Kidney (tissue), 13 donors: ENCODE measurements at regions not wholly inside any gene's neighbourhood (a gene's known extent, or its start where the extent isn't known, plus 50 kb on each side); places are given as distances from the start of the nearest gene placed in this dataset.
"Not testable (repeated sequence)": the region's sequence is repeated elsewhere in the genome, so short reads cannot be mapped to it uniquely, and the experiment has no call there.

Experiments
- DNase-seq, 5 donors: peaks; one replicate each; pipeline ENCODE4 v3.0.0-alpha.2; 2013 to 2020
- FAIRE-seq: peaks from 2 replicates; lab custom pipeline; 2012; peaks lifted over from hg19 to GRCh38; lab: Jason Lieb, UNC
- H3K27ac ChIP-seq, 2 donors: one replicate each; pipeline ENCODE4 v1.7.0; 2013; ENCODE audit warnings: low read depth in 2 of 2, low read length in 2 of 2, inconsistent platforms in 1 of 2
- H3K27me3 ChIP-seq: one replicate; pipeline ENCODE4 v1.7.1; 2013; ENCODE audit warnings: low read length, inconsistent platforms; ENCODE audit not compliant: control insufficient read depth, insufficient read depth
- H3K36me3 ChIP-seq, 3 donors: one replicate each; pipeline versions ENCODE4 v1.7.0 to v1.7.1; 2013; ENCODE audit warnings: low read length in 3 of 3, control low read depth in 1 of 3, inconsistent platforms in 1 of 3; ENCODE audit not compliant: insufficient read depth in 3 of 3, control insufficient read depth in 2 of 3
- H3K4me1 ChIP-seq, 3 donors: one replicate each; pipeline versions ENCODE4 v1.7.0 to v1.7.1; 2013; ENCODE audit warnings: low read length in 3 of 3, inconsistent platforms in 1 of 3, low read depth in 1 of 3; ENCODE audit not compliant: control insufficient read depth in 2 of 3, insufficient read depth in 2 of 3
- H3K4me3 ChIP-seq, 3 donors: one replicate each; pipeline versions ENCODE4 v1.7.0 to v1.8.1; 2013; ENCODE audit warnings: low read length in 3 of 3, control low read depth in 1 of 3, inconsistent platforms in 1 of 3
- H3K9ac ChIP-seq, 3 donors: one replicate each; pipeline versions ENCODE4 v1.7.0 to v1.7.1; 2013; ENCODE audit warnings: low read length in 3 of 3, control low read depth in 1 of 3, inconsistent platforms in 1 of 3
- H3K9me3 ChIP-seq, 3 donors: one replicate each; pipeline versions ENCODE4 v1.7.0 to v1.7.1; 2013; ENCODE audit warnings: low read length in 3 of 3, control low read depth in 1 of 3, inconsistent platforms in 1 of 3; ENCODE audit not compliant: control insufficient read depth in 2 of 3, insufficient read depth in 1 of 3
- intact Hi-C: fragments of 100-400 bp; cut with DNase I; formaldehyde crosslinking; loops from one replicate; pipeline ENCODE4 v1.11.1; 2022
- TF ChIP-seq, protein P1 (sequence below): IDR thresholded peaks from 3 replicates; pipeline ENCODE4 v1.5.1; 2012; ENCODE audit warnings: mild to moderate bottlenecking, moderate library complexity, borderline replicate concordance; ENCODE audit not compliant: insufficient read depth; ENCODE audit errors: extremely low read depth
- donor health status: control.
- donor health status: control.
- donor health status: control.
- donor health status: control.
- donor health status: control.
- donor health status: DM: yes; HTN: yes; CAD: no.
- donor health status: Normal renal cell carcinoma (clear cell type).

DNA sequence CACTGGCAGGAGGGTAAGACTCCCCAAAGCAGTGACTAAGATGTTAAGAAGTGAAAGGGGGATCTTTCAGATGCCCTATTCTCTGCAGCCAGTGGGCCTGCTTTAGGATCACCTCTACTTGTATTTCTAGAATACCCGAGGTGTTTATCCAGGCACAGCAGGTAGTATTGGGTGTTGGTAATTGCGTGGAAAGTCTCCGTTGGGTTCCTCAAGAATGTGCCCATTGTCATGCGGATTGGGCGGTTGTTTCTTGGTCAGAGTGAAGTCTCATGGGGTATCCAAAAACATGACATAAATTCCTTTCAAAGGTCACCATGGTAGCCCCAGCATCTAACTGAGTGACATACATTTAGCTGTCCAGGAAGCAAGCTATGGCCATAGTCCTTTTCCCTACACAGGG is 308.8 kb downstream of the RPIA start:
- TF ChIP-seq, protein P1, sequence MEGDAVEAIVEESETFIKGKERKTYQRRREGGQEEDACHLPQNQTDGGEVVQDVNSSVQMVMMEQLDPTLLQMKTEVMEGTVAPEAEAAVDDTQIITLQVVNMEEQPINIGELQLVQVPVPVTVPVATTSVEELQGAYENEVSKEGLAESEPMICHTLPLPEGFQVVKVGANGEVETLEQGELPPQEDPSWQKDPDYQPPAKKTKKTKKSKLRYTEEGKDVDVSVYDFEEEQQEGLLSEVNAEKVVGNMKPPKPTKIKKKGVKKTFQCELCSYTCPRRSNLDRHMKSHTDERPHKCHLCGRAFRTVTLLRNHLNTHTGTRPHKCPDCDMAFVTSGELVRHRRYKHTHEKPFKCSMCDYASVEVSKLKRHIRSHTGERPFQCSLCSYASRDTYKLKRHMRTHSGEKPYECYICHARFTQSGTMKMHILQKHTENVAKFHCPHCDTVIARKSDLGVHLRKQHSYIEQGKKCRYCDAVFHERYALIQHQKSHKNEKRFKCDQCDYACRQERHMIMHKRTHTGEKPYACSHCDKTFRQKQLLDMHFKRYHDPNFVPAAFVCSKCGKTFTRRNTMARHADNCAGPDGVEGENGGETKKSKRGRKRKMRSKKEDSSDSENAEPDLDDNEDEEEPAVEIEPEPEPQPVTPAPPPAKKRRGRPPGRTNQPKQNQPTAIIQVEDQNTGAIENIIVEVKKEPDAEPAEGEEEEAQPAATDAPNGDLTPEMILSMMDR = no peak
- Histone ChIP-seq H3K27me3 (no peaks in the 10 kb centered on the region), H3K27ac (no peak overlapping the region), H3K9ac (no peak overlapping the region), H3K9me3 (no peaks in the 10 kb centered on the region), H3K36me3 (no peaks in the 10 kb centered on the region), H3K4me1 (no peaks in the 10 kb centered on the region), H3K4me3 (no peak overlapping the region)
- FAIRE-seq (no peak), DNase-seq (no peak)
- intact Hi-C loops = no loop called here

DNA sequence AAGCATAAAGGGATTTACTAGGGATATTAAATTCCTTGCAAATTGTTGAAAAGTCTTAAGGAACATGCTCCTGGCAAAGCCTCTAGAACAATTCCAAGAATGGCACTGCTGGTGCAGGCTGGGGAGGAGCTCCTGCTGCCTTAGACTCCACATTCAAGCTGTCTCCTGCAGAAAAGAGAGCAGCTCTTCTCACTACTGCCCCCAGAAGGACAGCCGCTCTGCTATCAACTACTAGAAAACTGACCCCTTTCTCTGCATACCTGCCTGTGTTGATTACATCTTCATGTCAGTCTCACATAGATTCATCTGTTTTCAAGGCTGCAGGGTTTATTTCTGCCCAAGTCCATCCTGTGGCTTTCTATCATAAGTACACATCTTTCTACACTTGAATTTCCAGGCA is 312.8 kb downstream of the RPIA start:
- H3K9me3 ChIP-seq, H3K36me3 ChIP-seq, intact Hi-C loops, H3K27me3 ChIP-seq, H3K4me3 ChIP-seq, H3K27ac ChIP-seq, DNase-seq, H3K4me1 ChIP-seq, H3K9ac ChIP-seq, FAIRE-seq: not testable (repeated sequence)

DNA sequence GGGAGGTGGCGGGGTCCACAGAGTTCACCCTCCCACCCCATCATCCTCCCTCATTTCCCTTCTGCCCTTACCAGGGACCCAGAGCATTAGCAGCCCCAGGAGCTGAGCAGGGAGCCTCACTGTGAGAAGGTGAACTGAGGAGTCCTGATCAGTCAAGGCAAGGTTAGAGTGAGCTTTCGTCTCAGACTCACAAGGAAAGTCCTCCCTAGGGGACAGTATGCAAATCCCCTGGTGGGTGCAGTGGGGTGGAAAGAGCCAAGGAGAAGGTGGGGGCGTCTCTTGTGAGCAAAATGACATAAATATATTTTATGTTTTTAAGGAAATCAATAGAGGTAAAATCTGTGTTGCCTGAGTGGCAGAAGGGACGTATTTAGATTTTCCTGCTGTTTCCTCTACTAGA is 329.1 kb downstream of the RPIA start:
- H3K9ac ChIP-seq, intact Hi-C loops, H3K4me1 ChIP-seq, H3K27ac ChIP-seq, DNase-seq, H3K27me3 ChIP-seq, H3K9me3 ChIP-seq, H3K36me3 ChIP-seq, H3K4me3 ChIP-seq, FAIRE-seq: not testable (repeated sequence)

DNA sequence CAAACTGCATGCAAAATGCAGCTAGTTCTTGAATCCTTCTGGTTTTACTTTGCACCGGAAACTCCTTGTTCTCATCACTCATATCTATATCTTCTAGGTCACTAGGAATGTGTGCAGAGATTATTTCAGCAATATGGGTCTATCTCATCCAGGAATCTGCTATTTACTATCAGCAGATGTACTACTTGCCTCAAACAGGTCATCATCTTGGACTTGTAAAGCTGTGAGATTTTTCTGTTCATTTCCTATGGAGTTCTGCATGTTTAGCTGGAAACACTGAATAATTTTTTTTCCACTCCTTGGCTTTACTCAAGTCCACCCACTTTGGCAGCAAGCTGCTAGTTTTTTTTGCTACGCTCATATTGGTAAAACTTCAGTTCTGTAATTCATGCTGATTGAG is 334.8 kb downstream of the RPIA start:
- H3K27me3 ChIP-seq, H3K9me3 ChIP-seq, DNase-seq, H3K36me3 ChIP-seq, H3K9ac ChIP-seq, H3K4me1 ChIP-seq, intact Hi-C loops, FAIRE-seq, H3K27ac ChIP-seq, H3K4me3 ChIP-seq: not testable (repeated sequence)

DNA sequence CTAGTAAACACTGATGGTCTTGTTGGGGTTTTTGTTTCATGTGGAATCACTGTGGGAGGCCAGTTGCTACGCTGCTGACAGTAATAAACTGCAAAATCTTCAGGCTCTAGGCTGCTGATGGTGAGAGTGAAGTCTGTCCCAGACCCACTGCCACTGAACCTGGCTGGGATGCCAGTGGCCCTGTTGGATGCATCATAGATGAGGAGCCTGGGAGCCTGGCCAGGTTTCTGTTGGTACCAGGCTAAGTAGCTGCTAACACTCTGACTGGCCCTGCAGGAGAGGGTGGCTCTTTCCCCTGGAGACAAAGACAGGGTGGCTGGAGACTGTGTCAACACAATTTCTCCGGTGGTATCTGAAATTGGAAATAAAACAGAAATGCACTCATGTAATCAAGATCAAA is 335.6 kb downstream of the RPIA start:
- intact Hi-C loops, DNase-seq, H3K27ac ChIP-seq, H3K36me3 ChIP-seq, H3K9ac ChIP-seq, H3K4me3 ChIP-seq, H3K27me3 ChIP-seq, H3K9me3 ChIP-seq, FAIRE-seq, H3K4me1 ChIP-seq: not testable (repeated sequence)

DNA sequence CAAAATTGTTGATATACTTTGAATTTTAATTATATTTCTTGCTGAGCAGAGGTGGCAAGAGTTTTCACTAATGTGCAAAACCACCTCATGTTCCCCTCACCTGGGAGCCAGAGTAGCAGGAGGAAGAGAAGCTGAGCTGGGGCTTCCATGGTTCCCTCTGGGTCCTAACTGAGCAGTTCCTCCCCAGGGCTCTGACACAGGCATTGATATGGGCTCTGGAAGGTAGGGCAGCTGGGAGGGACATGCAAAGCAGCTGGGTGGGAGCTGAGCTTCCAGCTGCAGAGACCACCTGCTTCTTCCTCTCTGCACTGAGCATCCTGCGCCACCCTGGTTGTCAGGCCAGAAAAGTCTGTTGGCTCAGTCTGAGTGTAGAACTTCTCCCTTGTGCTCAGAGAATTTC is 336.1 kb downstream of the RPIA start:
- H3K9me3 ChIP-seq, H3K36me3 ChIP-seq, H3K9ac ChIP-seq, DNase-seq, H3K27ac ChIP-seq, H3K4me3 ChIP-seq, FAIRE-seq, H3K27me3 ChIP-seq, H3K4me1 ChIP-seq, intact Hi-C loops: not testable (repeated sequence)

DNA sequence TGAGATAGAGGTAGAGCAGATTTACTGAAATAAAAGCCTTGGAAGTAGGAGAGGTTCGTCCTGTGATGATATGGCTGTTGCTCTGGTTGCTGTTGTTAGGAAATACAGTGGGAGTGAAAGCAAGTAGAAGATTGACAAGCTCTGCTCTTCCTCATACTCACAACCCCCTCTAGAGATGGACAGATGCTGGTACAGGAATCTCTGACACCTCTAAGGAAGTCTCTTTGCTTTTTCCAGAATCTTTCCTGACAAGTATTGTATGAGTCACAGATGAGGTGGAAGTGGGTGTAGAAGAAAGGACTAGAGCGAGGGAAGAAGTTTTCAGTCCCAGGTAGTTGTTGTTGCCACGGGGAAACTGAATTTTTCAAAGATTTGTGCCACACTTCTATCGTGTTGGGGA is 337.8 kb downstream of the RPIA start:
- H3K9ac ChIP-seq, H3K27me3 ChIP-seq, H3K4me3 ChIP-seq, H3K9me3 ChIP-seq, intact Hi-C loops, H3K4me1 ChIP-seq, H3K36me3 ChIP-seq, H3K27ac ChIP-seq, FAIRE-seq: not testable (repeated sequence)
- peak in 1 of 5 donors; percentile 0 for DNase-seq
